ENCODE measurements at regions not wholly inside any gene's neighbourhood (a gene's known extent, or its start where the extent isn't known, plus 50 kb on each side); places are given as distances from the start of the nearest gene placed in this dataset.
A peak's percentile ranks its signal among the peaks of the same experiment; 100 is the strongest.

- no peaks in the 10 kb centered on the region for H3K27me3 ChIP-seq
- WGBS, 2 donors (ENCODE audit: low coverage in 1 of 2) = 45% methylated on average over 6 of the region's 7 CpGs; no CpG with 5 or more reads in 1 of the 2 donors
- peak overlapping the region in 3 of 4 donors; percentile 39 to 60 (median 39) for H3K27ac ChIP-seq
- no peaks in the 10 kb centered on the region for H3K36me3 ChIP-seq
- H3K4me3 ChIP-seq = no peak overlapping the region
- no peak for TF ChIP-seq CTCF (IDR thresholded peaks at IDR 0.05)
- TF ChIP-seq POLR2A (IDR thresholded peaks at IDR 0.05) = no peak
- TF ChIP-seq POLR2AphosphoS5 (IDR thresholded peaks at IDR 0.05) = no peak
- TF ChIP-seq EP300 (IDR thresholded peaks at IDR 0.05) = no peak
- no peaks in the 10 kb centered on the region for H3K9me3 ChIP-seq
- ATAC-seq = no peak
- peaks cover 0 to 17% (median 0%) of the 10 kb centered on the region in 3 donors for H3K4me1 ChIP-seq
Observed at GRCh38 chr20:10805764-10806163, 132.0 kb upstream of the JAG1 start.

- WGBS, 2 donors (ENCODE audit: low coverage in 1 of 2) = 18 to 37% methylated on average over 3 of the region's 3 CpGs
- Histone ChIP-seq H3K36me3 (no peaks in the 10 kb centered on the region), H3K27ac (no peak overlapping the region), H3K4me1 (peaks cover 0 to 17% (median 0%) of the 10 kb centered on the region in 3 donors), H3K4me3 (no peak overlapping the region), H3K27me3 (no peaks in the 10 kb centered on the region), H3K9me3 (no peaks in the 10 kb centered on the region)
- ATAC-seq = peak; percentile 55
- TF ChIP-seq POLR2AphosphoS5 (IDR thresholded peaks at IDR 0.05) (no peak), EP300 (IDR thresholded peaks at IDR 0.05) (no peak)
Observed at GRCh38 chr20:10806539-10806938, 132.7 kb upstream of the JAG1 start.

- Histone ChIP-seq H3K4me3 (no peak overlapping the region), H3K27ac (no peak overlapping the region), H3K9me3 (no peaks in the 10 kb centered on the region), H3K36me3 (no peaks in the 10 kb centered on the region), H3K4me1 (peaks cover 0 to 17% (median 0%) of the 10 kb centered on the region in 3 donors), H3K27me3 (no peaks in the 10 kb centered on the region)
- 60 to 64% methylated on average over 1 of the region's 1 CpG for WGBS, 2 donors (ENCODE audit: low coverage in 1 of 2)
- ATAC-seq = no peak
- no peak for TF ChIP-seq CTCF (IDR thresholded peaks at IDR 0.05)
- no peak for TF ChIP-seq POLR2A (IDR thresholded peaks at IDR 0.05)
- TF ChIP-seq EP300 (IDR thresholded peaks at IDR 0.05) = no peak
- no peak for TF ChIP-seq POLR2AphosphoS5 (IDR thresholded peaks at IDR 0.05)
Observed at GRCh38 chr20:10807013-10807412, 133.2 kb upstream of the JAG1 start.

- 44 to 72% methylated on average over 10 of the region's 10 CpGs for WGBS, 2 donors (ENCODE audit: low coverage in 1 of 2)
- Histone ChIP-seq H3K9me3 (no peaks in the 10 kb centered on the region), H3K27ac (no peak overlapping the region), H3K27me3 (no peaks in the 10 kb centered on the region), H3K4me3 (no peak overlapping the region), H3K36me3 (no peaks in the 10 kb centered on the region), H3K4me1 (no peaks in the 10 kb centered on the region)
- TF ChIP-seq EP300 (IDR thresholded peaks at IDR 0.05) = no peak
- no peak for TF ChIP-seq CTCF (IDR thresholded peaks at IDR 0.05)
- no peak for TF ChIP-seq POLR2AphosphoS5 (IDR thresholded peaks at IDR 0.05)
- no peak for TF ChIP-seq POLR2A (IDR thresholded peaks at IDR 0.05)
- ATAC-seq = no peak
Observed at GRCh38 chr20:10812759-10813327, 139.0 kb upstream of the JAG1 start.

- WGBS, 2 donors (ENCODE audit: low coverage in 1 of 2) = 76 to 100% methylated on average over 1 to 2 of the region's 3 CpGs
- H3K27me3 ChIP-seq = no peaks in the 10 kb centered on the region
- H3K36me3 ChIP-seq = no peaks in the 10 kb centered on the region
Observed at GRCh38 chr20:10823585-10823984, 149.8 kb upstream of the JAG1 start.

More at GRCh38 chr20:10823585-10823984, 149.8 kb upstream of the JAG1 start:
- Histone ChIP-seq H3K4me1 (no peaks in the 10 kb centered on the region), H3K4me3 (no peak overlapping the region), H3K27ac (no peak overlapping the region), H3K9me3 (no peaks in the 10 kb centered on the region)
- ATAC-seq = no peak
- no peak for TF ChIP-seq POLR2A (IDR thresholded peaks at IDR 0.05)
- TF ChIP-seq CTCF (IDR thresholded peaks at IDR 0.05) = no peak
- no peak for TF ChIP-seq EP300 (IDR thresholded peaks at IDR 0.05)
- no peak for TF ChIP-seq POLR2AphosphoS5 (IDR thresholded peaks at IDR 0.05)
